ENCODE measurements at regions not wholly inside any gene's neighbourhood (a gene's known extent, or its start where the extent isn't known, plus 50 kb on each side); places are given as distances from the start of the nearest gene placed in this dataset.
"Not testable (repeated sequence)": the region's sequence is repeated elsewhere in the genome, so short reads cannot be mapped to it uniquely, and the experiment has no call there.

GRCh38 chr20:30295967-30296366, 961.5 kb upstream of the DEFB115 start:
- H3K27me3 ChIP-seq (ENCODE audit: insufficient read depth, low read length), result peaks cover 15% of the 10 kb centered on the region
- H3K27ac ChIP-seq (ENCODE audit: low read depth, low read length); H3K4me1 ChIP-seq (ENCODE audit: control insufficient read depth, insufficient read depth, low read length, unreplicated experiment); H3K4me3 ChIP-seq (ENCODE audit: low read depth, low read length); H3K36me3 ChIP-seq (ENCODE audit: insufficient read depth, low read length); H2AFZ ChIP-seq (ENCODE audit: low read length, unreplicated experiment); H3K79me2 ChIP-seq (ENCODE audit: control insufficient read depth, insufficient read depth, low read length, unreplicated experiment): not testable (repeated sequence)

- not testable (repeated sequence) for H3K4me3 ChIP-seq (ENCODE audit: low read depth, low read length); H3K36me3 ChIP-seq (ENCODE audit: insufficient read depth, low read length); H3K27ac ChIP-seq (ENCODE audit: low read depth, low read length); H2AFZ ChIP-seq (ENCODE audit: low read length, unreplicated experiment); H3K4me1 ChIP-seq (ENCODE audit: control insufficient read depth, insufficient read depth, low read length, unreplicated experiment); H3K79me2 ChIP-seq (ENCODE audit: control insufficient read depth, insufficient read depth, low read length, unreplicated experiment)
- peaks cover 15% of the 10 kb centered on the region for H3K27me3 ChIP-seq (ENCODE audit: insufficient read depth, low read length)
Observed at GRCh38 chr20:30297878-30298595, 959.4 kb upstream of the DEFB115 start.

GRCh38 chr20:30300220-30300642, 957.2 kb upstream of the DEFB115 start:
- H3K4me1 ChIP-seq (ENCODE audit: control insufficient read depth, insufficient read depth, low read length, unreplicated experiment); H2AFZ ChIP-seq (ENCODE audit: low read length, unreplicated experiment); H3K36me3 ChIP-seq (ENCODE audit: insufficient read depth, low read length); H3K4me3 ChIP-seq (ENCODE audit: low read depth, low read length); H3K27ac ChIP-seq (ENCODE audit: low read depth, low read length); H3K79me2 ChIP-seq (ENCODE audit: control insufficient read depth, insufficient read depth, low read length, unreplicated experiment): not testable (repeated sequence)
- H3K27me3 ChIP-seq (ENCODE audit: insufficient read depth, low read length), result peaks cover 11% of the 10 kb centered on the region

GRCh38 chr20:30302786-30303185, 954.7 kb upstream of the DEFB115 start:
- H3K4me3 ChIP-seq (ENCODE audit: low read depth, low read length); H3K36me3 ChIP-seq (ENCODE audit: insufficient read depth, low read length); H2AFZ ChIP-seq (ENCODE audit: low read length, unreplicated experiment); H3K4me1 ChIP-seq (ENCODE audit: control insufficient read depth, insufficient read depth, low read length, unreplicated experiment); H3K79me2 ChIP-seq (ENCODE audit: control insufficient read depth, insufficient read depth, low read length, unreplicated experiment); H3K27ac ChIP-seq (ENCODE audit: low read depth, low read length): not testable (repeated sequence)
- peaks cover 11% of the 10 kb centered on the region for H3K27me3 ChIP-seq (ENCODE audit: insufficient read depth, low read length)

GRCh38 chr20:30309938-30310337, 947.5 kb upstream of the DEFB115 start:
- not testable (repeated sequence) for H3K36me3 ChIP-seq (ENCODE audit: insufficient read depth, low read length); H3K27ac ChIP-seq (ENCODE audit: low read depth, low read length); H3K27me3 ChIP-seq (ENCODE audit: insufficient read depth, low read length); H2AFZ ChIP-seq (ENCODE audit: low read length, unreplicated experiment); H3K79me2 ChIP-seq (ENCODE audit: control insufficient read depth, insufficient read depth, low read length, unreplicated experiment); H3K4me3 ChIP-seq (ENCODE audit: low read depth, low read length); H3K4me1 ChIP-seq (ENCODE audit: control insufficient read depth, insufficient read depth, low read length, unreplicated experiment)

GRCh38 chr20:30310385-30310784, 947.1 kb upstream of the DEFB115 start:
- H3K4me1 ChIP-seq (ENCODE audit: control insufficient read depth, insufficient read depth, low read length, unreplicated experiment); H3K27me3 ChIP-seq (ENCODE audit: insufficient read depth, low read length); H3K27ac ChIP-seq (ENCODE audit: low read depth, low read length); H3K4me3 ChIP-seq (ENCODE audit: low read depth, low read length); H2AFZ ChIP-seq (ENCODE audit: low read length, unreplicated experiment); H3K36me3 ChIP-seq (ENCODE audit: insufficient read depth, low read length); H3K79me2 ChIP-seq (ENCODE audit: control insufficient read depth, insufficient read depth, low read length, unreplicated experiment): not testable (repeated sequence)

- H3K36me3 ChIP-seq (ENCODE audit: insufficient read depth, low read length); H3K4me1 ChIP-seq (ENCODE audit: control insufficient read depth, insufficient read depth, low read length, unreplicated experiment); H3K27ac ChIP-seq (ENCODE audit: low read depth, low read length); H3K79me2 ChIP-seq (ENCODE audit: control insufficient read depth, insufficient read depth, low read length, unreplicated experiment); H3K4me3 ChIP-seq (ENCODE audit: low read depth, low read length); H2AFZ ChIP-seq (ENCODE audit: low read length, unreplicated experiment): not testable (repeated sequence)
- peaks cover 12% of the 10 kb centered on the region for H3K27me3 ChIP-seq (ENCODE audit: insufficient read depth, low read length)
Observed at GRCh38 chr20:30312220-30312619, 945.2 kb upstream of the DEFB115 start.

- not testable (repeated sequence) for H3K79me2 ChIP-seq (ENCODE audit: control insufficient read depth, insufficient read depth, low read length, unreplicated experiment); H2AFZ ChIP-seq (ENCODE audit: low read length, unreplicated experiment); H3K27ac ChIP-seq (ENCODE audit: low read depth, low read length); H3K36me3 ChIP-seq (ENCODE audit: insufficient read depth, low read length); H3K4me1 ChIP-seq (ENCODE audit: control insufficient read depth, insufficient read depth, low read length, unreplicated experiment); H3K4me3 ChIP-seq (ENCODE audit: low read depth, low read length)
- peaks cover 14% of the 10 kb centered on the region for H3K27me3 ChIP-seq (ENCODE audit: insufficient read depth, low read length)
Observed at GRCh38 chr20:30313660-30314059, 943.8 kb upstream of the DEFB115 start.

- H3K79me2 ChIP-seq (ENCODE audit: control insufficient read depth, insufficient read depth, low read length, unreplicated experiment); H3K4me1 ChIP-seq (ENCODE audit: control insufficient read depth, insufficient read depth, low read length, unreplicated experiment); H3K4me3 ChIP-seq (ENCODE audit: low read depth, low read length); H3K27ac ChIP-seq (ENCODE audit: low read depth, low read length); H3K36me3 ChIP-seq (ENCODE audit: insufficient read depth, low read length); H2AFZ ChIP-seq (ENCODE audit: low read length, unreplicated experiment): not testable (repeated sequence)
- H3K27me3 ChIP-seq (ENCODE audit: insufficient read depth, low read length), result peaks cover 14% of the 10 kb centered on the region
Observed at GRCh38 chr20:30316063-30316462, 941.4 kb upstream of the DEFB115 start.

- not testable (repeated sequence) for H3K79me2 ChIP-seq (ENCODE audit: control insufficient read depth, insufficient read depth, low read length, unreplicated experiment); H3K4me3 ChIP-seq (ENCODE audit: low read depth, low read length); H2AFZ ChIP-seq (ENCODE audit: low read length, unreplicated experiment); H3K27ac ChIP-seq (ENCODE audit: low read depth, low read length); H3K36me3 ChIP-seq (ENCODE audit: insufficient read depth, low read length); H3K4me1 ChIP-seq (ENCODE audit: control insufficient read depth, insufficient read depth, low read length, unreplicated experiment)
- peaks cover 14% of the 10 kb centered on the region for H3K27me3 ChIP-seq (ENCODE audit: insufficient read depth, low read length)
Observed at GRCh38 chr20:30316532-30317299, 940.7 kb upstream of the DEFB115 start.

- H3K4me3 ChIP-seq (ENCODE audit: low read depth, low read length); H3K79me2 ChIP-seq (ENCODE audit: control insufficient read depth, insufficient read depth, low read length, unreplicated experiment); H2AFZ ChIP-seq (ENCODE audit: low read length, unreplicated experiment); H3K4me1 ChIP-seq (ENCODE audit: control insufficient read depth, insufficient read depth, low read length, unreplicated experiment); H3K27ac ChIP-seq (ENCODE audit: low read depth, low read length); H3K27me3 ChIP-seq (ENCODE audit: insufficient read depth, low read length); H3K36me3 ChIP-seq (ENCODE audit: insufficient read depth, low read length): not testable (repeated sequence)
Observed at GRCh38 chr20:30333744-30334143, 923.7 kb upstream of the DEFB115 start.
